ENCODE measurements at regions not wholly inside any gene's neighbourhood (a gene's known extent, or its start where the extent isn't known, plus 50 kb on each side); places are given as distances from the start of the nearest gene placed in this dataset.

- peaks cover 0 to 18% (median 5%) of the 10 kb centered on the region in 4 donors for H3K4me1 ChIP-seq
- no peak for DNase-seq (ENCODE audit: extremely low spot score)
- TF ChIP-seq POLR2A (IDR thresholded peaks at IDR 0.05; ENCODE audit: low read depth) (no peak), POLR2AphosphoS5 (IDR thresholded peaks at IDR 0.05) (no peak), EP300 (IDR thresholded peaks at IDR 0.05) (no peak), CTCF (IDR thresholded peaks at IDR 0.05) (no peak)
- intact Hi-C loops (cut with DNase I), result no loop called here
- H3K27ac ChIP-seq (replicated peaks in 1 of 4), result no peak overlapping the region
- H3K4me3 ChIP-seq, result no peak overlapping the region
- H3K36me3 ChIP-seq, result no peaks in the 10 kb centered on the region
- H3K27me3 ChIP-seq, result no peaks in the 10 kb centered on the region
- WGBS, result 93% methylated on average over 3 of the region's 3 CpGs
- H3K9me3 ChIP-seq, result peaks cover 0 to under 1% (median 0%) of the 10 kb centered on the region in 4 donors
Observed at GRCh38 chr6:14470101-14470500, 352.5 kb downstream of the CD83 start.

DNA sequence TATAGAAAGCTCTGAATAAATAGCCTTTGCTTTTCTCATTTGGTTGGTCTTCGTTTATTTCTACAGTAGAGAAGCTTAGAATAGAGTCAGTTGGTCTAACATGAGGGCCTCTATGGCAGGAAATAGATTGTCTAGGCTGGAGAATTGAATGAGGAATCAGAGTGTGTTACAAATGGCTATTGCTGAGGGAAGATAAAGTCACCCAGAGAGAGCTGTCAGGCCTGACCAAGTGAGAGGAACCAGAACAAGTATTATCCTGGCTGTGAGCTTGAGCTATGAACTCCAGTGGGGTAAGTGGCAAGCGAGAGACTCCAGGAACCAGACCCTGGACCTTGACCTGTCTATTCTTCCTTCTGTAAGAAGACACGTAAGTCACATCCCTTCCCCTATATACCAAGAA, 353.1 kb downstream of the CD83 start:
- Histone ChIP-seq H3K4me1 (peaks cover 0 to 18% (median 5%) of the 10 kb centered on the region in 4 donors), H3K9me3 (no peaks in the 10 kb centered on the region), H3K27me3 (no peaks in the 10 kb centered on the region), H3K36me3 (no peaks in the 10 kb centered on the region), H3K27ac (replicated peaks in 1 of 4) (no peak overlapping the region), H3K4me3 (no peak overlapping the region)
- WGBS, result 81% methylated on average over 3 of the region's 3 CpGs
- intact Hi-C loops (cut with DNase I), result no loop called here
- TF ChIP-seq CTCF (IDR thresholded peaks at IDR 0.05) (no peak), EP300 (IDR thresholded peaks at IDR 0.05) (no peak), POLR2AphosphoS5 (IDR thresholded peaks at IDR 0.05) (no peak), POLR2A (IDR thresholded peaks at IDR 0.05; ENCODE audit: low read depth) (no peak)
- DNase-seq (ENCODE audit: extremely low spot score), result no peak

GRCh38 chr6:14472255-14472985, 354.8 kb downstream of the CD83 start:
- H3K9me3 ChIP-seq, result no peaks in the 10 kb centered on the region
- H3K36me3 ChIP-seq, result no peaks in the 10 kb centered on the region
- no peak for DNase-seq (ENCODE audit: extremely low spot score)
- H3K27me3 ChIP-seq, result no peaks in the 10 kb centered on the region
- no peak for TF ChIP-seq POLR2A (IDR thresholded peaks at IDR 0.05; ENCODE audit: low read depth)
- no peak for TF ChIP-seq CTCF (IDR thresholded peaks at IDR 0.05)
- peaks cover 9 to 29% (median 18%) of the 10 kb centered on the region in 4 donors for H3K4me1 ChIP-seq
- WGBS, result 99% methylated on average over 3 of the region's 3 CpGs
- intact Hi-C loops (cut with DNase I), result no loop called here
- H3K4me3 ChIP-seq, result no peak overlapping the region
- H3K27ac ChIP-seq (replicated peaks in 1 of 4), result no peak overlapping the region

DNA sequence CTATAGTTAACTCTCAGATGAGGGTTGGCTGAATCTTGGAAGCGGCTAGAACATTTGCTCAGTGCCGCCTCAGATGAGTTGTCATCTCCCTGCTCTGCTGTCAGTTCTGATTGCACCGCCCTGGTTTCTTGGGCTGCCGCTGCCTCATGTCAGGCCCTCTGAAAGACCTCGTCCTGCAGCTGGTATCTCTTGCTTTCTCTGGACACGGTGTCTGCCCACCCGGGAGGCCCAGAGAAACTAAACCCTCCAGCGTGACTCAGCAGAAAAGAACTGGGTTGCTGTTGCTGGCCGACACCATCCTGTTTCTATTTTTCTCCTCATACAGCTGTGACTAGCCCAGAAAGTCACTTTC, 355.4 kb downstream of the CD83 start:
- WGBS, result 73% methylated on average over 8 of the region's 9 CpGs
- H3K27ac ChIP-seq (replicated peaks in 1 of 4), result no peak overlapping the region
- no peaks in the 10 kb centered on the region for H3K9me3 ChIP-seq
- TF ChIP-seq EP300 (IDR thresholded peaks at IDR 0.05) (no peak), CTCF (IDR thresholded peaks at IDR 0.05) (no peak), POLR2AphosphoS5 (IDR thresholded peaks at IDR 0.05) (no peak), POLR2A (IDR thresholded peaks at IDR 0.05; ENCODE audit: low read depth) (no peak)
- intact Hi-C loops (cut with DNase I), result no loop called here
- H3K4me1 ChIP-seq, result peaks cover 14 to 30% (median 20%) of the 10 kb centered on the region in 4 donors
- no peaks in the 10 kb centered on the region for H3K27me3 ChIP-seq
- no peak for DNase-seq (ENCODE audit: extremely low spot score)
- H3K36me3 ChIP-seq, result no peaks in the 10 kb centered on the region
- no peak overlapping the region for H3K4me3 ChIP-seq

DNA sequence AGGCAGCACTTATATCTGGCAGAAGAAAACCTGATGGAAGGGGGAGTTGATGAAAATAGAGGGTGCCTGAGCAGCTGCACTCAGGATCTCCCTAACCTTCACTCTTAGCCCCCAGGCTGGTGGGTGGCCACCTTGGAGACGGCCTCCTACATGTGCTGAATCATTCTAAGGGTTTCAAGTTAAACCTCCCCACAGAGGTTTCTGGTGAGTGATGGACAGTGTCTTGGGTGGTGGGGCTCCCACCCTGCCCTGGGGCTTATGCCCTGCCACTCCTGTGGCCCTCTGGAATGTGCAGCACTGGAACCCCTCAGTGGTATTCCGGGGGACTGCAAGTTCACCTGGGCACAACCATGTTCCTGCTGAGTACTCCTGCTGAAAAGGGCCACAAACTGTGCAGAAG, 357.2 kb downstream of the CD83 start:
- Histone ChIP-seq H3K27ac (replicated peaks in 1 of 4) (no peak overlapping the region), H3K4me3 (no peak overlapping the region), H3K36me3 (no peaks in the 10 kb centered on the region), H3K9me3 (no peaks in the 10 kb centered on the region), H3K4me1 (peaks cover 17 to 33% (median 32%) of the 10 kb centered on the region in 4 donors), H3K27me3 (no peaks in the 10 kb centered on the region)
- DNase-seq (ENCODE audit: extremely low spot score), result no peak
- WGBS, result 97% methylated on average over 2 of the region's 2 CpGs
- TF ChIP-seq POLR2A (IDR thresholded peaks at IDR 0.05; ENCODE audit: low read depth) (no peak), EP300 (IDR thresholded peaks at IDR 0.05) (no peak), POLR2AphosphoS5 (IDR thresholded peaks at IDR 0.05) (no peak), CTCF (IDR thresholded peaks at IDR 0.05) (no peak)
- intact Hi-C loops (cut with DNase I), result loop anchor here (5.0 kb wide), 1 partner anchor 263 kb away; no protein-coding TSS in a partner anchor
